HG02870 (cell line): ENCODE measurements at regions not wholly inside any gene's neighbourhood (a gene's known extent, or its start where the extent isn't known, plus 50 kb on each side); places are given as distances from the start of the nearest gene placed in this dataset.
"Not testable (repeated sequence)": the region's sequence is repeated elsewhere in the genome, so short reads cannot be mapped to it uniquely, and the experiment has no call there.

Experiments
- ATAC-seq: cut with Tn5 transposase; IDR thresholded peaks from one replicate; pipeline ENCODE4 v1.9.1; 2021; ENCODE audit warnings: mild to moderate bottlenecking, moderate library complexity; ENCODE audit not compliant: unreplicated experiment

DNA sequence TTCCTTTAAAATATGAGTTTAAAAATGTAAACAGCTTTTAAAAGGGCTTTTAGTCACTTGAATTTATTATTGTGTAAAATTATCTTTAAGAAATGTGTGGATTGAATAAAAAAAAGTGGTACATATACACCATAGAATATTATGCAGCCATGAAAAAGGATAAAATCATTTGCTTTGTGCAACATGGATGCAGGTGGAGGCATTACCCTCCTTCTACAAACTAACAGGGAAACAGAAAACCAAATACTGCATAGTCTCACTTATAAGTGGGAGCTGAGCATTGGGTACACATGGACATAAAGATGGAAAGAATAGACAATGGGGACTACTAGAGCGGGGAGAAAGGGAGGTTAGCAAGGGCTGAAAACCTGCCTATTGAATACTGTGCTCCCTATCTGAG lies 999.3 kb downstream of the SLITRK5 start:
- ATAC-seq: no peak

DNA sequence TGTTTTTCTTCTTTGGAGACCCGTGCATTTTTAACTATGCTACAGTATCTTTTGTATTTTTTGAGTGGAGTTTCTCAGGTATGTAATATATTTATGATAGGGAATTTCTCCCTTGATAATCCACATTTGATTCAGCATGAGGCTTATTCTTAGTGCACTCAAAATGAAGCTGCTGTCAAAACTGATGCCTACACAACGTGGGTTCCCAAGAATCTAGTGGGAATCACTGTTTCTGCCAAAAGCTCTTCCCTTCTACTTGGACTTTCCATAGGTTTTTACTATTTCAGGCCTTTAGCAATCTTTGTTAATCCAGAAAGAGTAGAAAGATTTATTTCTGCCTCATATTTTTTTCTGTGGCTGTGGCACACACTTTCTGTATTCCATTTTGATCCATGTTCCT lies 1003.7 kb downstream of the SLITRK5 start:
- ATAC-seq: no peak

DNA sequence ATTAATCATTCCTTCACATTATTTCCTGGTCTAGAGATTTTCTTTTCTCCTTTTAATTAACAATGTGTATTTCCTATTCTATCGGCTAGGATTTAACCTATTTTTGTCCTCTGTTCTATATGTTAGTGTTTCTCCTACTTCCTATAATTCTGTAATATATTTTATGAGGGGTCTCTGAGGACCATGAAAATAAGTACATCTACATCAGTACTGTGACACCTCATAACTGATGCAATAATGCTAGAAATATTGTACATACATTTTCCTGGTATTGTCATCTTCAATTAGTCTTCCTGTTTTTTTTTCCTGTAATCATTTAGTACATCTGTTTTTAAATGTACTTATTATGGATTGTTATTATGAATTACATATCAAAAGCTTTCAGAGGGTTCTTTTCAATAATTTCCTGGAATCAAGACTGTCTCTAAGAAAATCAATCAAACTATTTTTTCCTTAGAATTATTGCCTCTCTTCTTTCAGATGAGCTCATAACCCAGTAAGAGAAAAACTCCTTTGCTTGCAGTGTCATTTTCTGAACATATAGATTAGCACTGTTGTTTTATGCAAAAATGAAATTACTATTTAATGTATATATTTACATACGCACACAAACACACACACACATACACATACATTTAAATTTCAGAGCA lies 1004.3 kb downstream of the SLITRK5 start:
- ATAC-seq: no peak

DNA sequence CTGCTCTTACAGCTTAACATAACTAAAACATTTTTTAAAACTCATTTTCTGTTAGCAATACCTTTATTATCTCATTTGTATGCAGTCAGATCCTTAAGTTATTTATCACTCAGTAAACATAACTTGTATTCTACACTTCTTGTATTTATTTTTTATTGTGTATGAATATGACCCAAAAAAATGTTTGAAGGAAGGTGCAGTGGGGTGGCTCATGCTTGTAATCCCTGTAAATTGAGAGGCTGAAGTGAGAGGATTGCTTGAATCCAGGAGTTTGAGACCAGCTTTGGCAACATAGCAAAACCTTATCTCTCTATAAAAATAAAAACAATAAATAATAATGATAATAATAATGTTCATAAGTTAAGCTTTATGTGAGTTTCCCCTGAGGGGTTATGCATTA lies 1004.8 kb downstream of the SLITRK5 start:
- no peak for ATAC-seq

DNA sequence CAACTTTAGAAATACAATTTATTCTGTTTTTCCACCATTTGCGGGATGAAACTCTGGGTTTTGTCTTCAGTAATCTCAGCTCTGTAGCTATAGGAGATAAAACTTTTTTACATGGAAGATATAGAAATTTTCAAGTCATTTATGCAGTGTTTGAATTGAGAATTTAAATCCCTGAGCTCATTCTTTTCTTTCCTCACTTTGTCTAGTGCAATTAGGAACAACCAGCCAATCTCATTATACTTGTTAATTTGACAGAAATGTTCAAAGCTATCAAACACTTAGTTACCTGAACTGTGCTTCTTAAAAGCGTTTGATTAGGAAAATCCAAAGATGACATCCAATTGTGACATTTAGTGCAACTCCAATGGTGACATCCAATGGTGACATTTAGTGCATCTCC lies 1014.3 kb downstream of the SLITRK5 start:
- no peak for ATAC-seq

DNA sequence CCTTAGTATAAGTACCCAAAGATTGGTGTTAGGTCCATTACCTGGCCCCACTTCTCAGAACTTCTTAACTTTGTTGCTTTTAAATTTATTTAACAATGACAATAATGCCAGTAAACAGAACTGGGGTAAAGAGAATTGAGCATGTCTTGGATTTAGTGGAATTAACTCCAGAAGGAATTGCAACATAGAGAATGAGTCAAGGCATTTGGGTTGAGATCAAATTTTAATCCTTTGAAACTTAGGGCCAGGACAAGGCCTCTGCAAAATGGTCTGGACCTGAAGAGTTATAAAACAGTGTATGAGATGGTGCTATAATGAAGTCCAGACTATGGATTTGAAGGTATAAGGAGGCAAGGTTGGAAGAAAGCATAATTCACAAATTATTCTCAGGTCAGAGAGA lies 1030.4 kb downstream of the SLITRK5 start:
- no peak for ATAC-seq

DNA sequence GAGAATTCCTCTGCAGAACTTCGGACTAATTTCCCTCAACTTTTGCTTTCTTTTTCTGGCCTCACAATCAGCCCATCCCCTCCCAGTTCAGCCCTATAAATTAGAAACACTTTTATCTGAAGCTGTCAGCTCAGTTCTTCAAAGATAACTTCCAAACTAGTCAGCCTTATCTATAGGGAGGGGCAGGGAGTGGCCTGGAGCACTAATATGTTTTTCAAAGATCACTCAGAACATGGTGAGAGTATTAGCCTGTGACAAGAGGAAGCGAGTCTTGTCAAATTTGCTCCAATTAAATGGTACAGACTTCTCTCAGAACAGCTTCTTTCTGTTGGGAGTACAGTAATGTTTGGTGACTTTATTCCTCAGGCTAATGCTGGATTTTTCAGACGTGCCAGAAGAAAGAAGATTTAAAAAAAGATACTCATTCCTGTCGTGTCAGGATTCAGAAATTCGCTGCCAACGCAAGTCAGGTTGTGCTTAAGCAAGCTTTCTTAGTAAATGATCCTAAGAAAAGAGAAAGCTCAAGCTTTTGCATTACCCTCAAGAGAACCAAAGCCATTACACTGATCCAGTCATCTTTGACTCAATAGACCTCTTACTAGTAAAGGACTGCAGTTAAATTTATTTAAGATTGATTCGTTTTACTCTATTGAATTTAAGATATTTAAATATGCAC lies 1033.6 kb downstream of the SLITRK5 start:
- ATAC-seq: no peak

DNA sequence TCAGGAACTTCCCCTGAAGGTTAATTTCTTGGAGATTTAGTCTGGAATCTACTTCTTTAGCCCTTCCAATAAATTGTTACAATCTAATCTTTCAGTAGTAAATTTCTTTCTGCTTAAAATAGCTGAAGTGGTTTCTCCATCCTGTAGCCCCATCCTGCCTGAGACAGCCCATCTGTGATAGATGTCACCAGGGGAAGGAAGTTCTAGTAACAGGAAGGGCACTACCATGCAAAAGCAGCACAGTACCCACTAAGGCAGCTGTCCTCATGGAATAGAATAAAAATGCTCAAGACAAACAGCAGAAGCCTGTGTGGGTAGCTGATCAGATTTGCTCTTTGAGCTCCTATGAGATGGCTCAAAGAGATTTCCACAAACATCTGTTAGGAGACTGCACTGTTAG lies 1036.5 kb downstream of the SLITRK5 start:
- ATAC-seq: no peak

DNA sequence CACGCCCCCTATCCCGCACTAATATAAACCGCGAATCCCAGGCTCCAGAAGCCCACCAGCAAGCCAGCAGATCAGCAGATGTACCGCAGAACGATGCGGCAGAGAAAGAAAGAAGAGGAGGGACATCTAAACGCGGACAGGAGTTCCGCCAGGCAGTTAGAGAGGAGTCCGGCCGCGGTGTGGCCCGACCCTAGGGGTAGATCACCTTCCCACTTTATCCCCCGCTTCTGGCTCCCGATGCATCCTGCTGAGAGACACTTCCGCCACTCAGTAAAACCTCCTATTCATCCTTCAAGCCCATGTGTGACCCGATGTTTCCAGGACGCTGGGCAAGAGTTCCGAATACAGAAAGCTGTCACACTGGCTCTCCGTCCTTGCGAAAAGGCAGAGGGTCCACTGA lies 1046.8 kb downstream of the SLITRK5 start:
- no peak for ATAC-seq

DNA sequence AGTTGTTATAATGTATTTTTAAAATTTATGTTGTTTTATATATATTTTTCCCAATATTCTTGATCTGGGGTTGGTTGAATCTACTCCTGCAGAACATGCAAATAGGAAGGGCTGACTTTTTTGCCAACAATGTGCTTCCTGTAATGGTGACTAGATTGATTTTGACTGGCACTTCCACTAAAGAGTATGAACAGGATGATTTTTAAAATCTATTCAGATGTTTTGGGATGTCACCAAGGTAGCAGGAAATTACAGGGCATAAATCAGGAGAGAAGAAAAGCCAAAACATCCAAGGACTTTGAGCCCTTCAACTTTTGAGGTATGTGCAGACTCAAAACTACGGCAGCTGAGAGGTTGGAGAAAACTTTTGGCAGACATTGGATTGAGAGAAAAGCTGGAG lies 1047.6 kb downstream of the SLITRK5 start:
- no peak for ATAC-seq

DNA sequence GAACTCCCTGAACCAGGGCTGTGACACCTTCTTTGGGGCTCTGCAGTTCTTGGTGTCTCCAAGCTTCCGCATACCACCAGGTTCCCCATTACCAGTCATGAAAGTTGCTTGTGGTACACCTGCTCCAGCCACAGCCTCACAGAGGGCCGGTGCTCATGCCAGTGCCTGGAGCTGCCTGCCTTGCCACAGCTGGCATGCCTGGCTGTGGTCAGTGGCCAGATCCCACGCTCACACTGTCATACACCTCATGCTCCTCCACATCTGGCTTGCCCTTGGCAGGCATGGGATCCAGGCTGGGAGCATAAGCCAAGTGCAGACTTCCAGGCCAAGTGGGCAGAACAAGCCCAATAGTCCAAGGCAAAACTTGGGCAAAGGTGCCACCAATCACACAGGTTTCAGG lies 1054.9 kb downstream of the SLITRK5 start:
- ATAC-seq: no peak

DNA sequence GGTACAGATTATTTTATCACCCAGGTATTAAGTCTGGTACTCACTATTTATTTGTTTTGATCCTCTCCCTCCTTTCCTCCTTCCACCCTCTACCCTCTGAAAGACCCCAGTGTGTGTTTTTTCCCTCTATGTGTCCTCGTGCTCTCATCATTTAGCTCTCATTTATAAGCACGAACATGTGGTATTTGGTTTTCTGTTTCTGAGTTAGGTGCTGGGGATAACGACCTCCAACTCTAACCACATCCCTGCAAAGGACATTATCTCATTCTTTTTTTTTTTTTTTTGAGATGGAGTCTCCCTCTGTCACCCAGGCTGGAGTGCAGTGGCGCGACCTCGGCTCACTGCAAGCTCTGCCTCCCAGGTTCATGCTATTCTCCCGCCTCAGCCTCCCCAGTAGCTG lies 1056.1 kb downstream of the SLITRK5 start:
- not testable (repeated sequence) for ATAC-seq

DNA sequence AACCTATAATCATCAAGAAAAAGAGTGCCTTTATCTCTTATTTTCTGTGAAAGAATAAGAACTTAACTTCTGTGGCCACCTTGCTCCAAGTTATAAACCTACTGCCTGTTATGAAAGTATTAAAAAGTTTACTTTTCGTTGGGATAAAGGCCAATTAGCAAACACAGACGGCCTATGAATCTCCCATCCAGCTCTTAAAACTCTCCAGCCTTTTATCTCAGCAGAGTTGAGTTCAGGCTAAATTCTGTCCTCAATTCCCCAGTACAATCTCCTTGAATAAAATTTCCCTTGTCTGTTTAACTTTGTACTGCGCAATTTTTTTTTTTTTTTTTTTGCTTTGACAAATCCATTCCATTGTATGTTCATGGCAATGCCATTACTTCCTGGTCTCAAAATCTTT lies 1058.4 kb downstream of the SLITRK5 start:
- no peak for ATAC-seq

DNA sequence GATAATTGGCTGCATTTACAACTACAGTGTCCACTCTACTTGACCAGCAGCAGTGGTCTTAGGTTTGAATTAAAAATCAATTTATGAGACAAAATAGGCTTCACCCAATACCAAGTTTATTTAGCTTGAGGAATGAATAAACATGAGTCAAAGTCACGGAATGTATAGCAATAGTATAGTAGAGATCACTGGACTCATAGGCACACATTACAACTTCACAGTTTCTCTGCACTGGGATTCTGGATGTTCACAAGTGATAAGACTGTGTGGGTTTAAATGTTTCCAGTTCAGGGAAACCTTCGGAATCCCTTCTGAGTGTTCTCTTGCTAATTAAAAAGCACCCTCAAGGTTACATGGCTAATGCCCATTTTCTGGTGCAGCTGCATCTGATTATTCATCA lies 1064.9 kb downstream of the SLITRK5 start:
- ATAC-seq: no peak

DNA sequence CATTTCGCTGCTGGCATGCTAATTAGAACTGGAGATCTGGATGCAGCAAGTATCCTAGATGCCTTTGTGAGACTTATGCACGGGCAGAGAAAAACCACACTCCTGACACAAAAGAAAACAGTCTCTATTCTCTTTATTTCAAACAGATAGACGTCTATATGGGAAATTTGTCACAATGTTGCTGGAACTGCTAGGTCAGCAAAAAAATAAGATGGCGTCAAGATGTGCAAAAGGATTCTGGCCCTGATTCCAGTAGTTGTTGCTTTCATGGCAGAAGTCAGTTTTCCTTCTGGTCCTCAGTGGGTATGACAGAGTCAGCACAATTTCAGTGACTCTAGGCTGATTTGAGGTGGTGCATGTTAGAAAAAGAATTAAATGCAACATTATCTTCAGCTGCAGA lies 1068.0 kb downstream of the SLITRK5 start:
- ATAC-seq: no peak

DNA sequence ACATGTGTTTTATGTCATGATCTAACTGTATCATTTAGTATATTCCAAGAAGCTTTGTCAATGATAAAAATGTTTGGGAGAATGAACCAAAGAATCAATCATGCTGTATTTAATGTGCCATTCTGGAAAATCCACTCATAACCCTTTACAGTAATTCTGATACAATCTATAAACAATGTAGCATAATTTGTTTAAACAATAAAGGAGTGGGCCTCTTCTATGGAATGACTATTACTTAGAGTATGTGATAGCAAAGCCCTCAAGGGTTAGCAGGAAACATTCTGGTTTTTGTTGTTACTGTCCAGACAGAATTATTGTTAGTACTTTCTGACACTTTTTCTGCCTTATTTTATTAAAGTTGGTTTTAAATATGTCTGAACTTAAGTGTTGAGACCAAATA lies 1073.1 kb downstream of the SLITRK5 start:
- no peak for ATAC-seq

DNA sequence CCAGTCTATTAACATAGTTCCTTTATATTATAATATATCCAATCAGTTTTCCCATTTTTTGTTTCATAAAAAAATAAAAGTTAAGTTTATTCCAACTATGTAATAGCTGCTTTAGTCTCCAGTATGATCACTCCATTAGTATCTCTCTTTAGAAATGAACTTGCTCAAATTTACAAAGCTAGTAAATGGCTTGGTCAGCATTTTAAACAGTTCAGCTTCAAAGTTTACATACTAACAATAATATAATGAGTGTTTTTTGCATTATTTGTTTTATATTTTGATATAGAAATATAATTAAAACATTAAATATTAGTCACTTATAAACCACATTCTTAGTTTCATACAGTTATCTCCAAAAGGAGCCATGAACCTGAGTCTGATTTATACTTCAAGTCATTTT lies 1073.8 kb downstream of the SLITRK5 start:
- no peak for ATAC-seq

DNA sequence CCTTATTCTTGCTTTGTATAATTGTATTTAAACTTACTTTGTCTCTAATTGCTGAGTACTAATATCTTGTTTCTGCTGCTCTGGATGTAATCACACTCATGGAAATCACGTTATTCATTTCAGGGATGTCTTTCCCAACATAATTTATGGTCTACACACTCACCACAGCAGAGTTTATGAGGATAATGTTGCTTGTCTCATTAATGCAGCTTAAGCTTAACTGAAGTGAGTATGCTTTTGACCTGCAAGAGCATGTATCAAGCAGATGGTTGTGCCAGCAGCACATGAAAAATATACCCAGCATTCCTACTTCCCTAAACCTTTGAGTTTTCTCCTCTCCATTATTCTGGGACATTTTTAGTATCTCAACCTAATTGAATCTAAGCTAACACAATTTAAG lies 1080.9 kb downstream of the SLITRK5 start:
- ATAC-seq: no peak

DNA sequence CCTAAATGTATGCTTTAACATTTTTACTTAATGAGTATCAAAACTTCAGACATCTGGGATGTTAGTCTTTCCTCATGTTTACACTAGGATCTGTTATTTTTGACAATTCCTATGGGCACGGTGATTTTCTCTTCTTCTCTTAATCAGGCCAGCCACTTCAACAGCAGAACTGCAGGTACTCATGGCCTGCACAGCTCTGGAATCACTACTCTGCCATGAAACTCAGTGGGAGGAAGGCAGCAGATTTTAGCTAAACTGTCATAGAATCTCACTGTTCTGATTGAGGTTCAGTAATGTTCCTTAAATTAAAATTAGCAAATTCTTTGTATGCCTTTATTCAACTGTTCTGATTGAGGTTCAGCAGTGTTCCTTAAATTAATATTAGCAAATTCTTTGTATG lies 1083.0 kb downstream of the SLITRK5 start:
- no peak for ATAC-seq

DNA sequence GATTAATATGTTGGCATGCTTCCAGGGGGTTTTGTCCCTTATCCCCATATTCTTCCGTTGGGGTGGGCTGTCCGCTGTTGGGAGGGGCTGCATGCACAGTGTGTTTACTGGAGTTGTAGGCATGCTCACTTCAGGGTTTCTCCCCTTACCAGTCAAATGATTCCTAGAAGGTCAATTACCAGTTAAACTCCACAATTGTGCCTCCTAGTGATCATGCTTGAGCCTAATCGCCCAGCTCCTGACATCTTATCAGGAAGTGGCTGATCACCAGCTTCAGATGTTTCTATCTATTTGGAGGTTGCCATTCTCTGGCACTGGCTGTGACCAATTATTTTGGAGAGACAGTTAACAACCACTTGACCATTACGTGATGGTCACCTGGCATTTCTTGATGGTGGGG lies 1090.0 kb downstream of the SLITRK5 start:
- no peak for ATAC-seq

DNA sequence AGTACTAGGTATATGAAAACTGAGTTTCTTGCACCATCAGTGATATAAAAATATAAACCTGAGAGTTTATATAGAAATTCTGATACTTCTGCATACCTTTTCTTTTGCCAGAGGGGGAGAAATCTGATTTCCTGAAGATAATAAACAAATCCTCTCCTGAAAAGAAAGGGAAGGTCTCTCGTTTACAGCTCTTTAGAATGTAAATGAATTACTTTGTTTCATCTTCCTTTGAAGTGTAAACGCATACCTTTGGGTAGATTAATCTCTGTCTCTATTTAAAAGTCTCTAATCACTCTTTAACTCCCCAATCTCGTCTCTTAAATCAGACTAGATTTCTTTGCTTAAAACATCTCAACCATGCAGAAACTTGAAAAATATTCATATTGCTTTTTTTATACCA lies 1092.9 kb downstream of the SLITRK5 start:
- no peak for ATAC-seq

DNA sequence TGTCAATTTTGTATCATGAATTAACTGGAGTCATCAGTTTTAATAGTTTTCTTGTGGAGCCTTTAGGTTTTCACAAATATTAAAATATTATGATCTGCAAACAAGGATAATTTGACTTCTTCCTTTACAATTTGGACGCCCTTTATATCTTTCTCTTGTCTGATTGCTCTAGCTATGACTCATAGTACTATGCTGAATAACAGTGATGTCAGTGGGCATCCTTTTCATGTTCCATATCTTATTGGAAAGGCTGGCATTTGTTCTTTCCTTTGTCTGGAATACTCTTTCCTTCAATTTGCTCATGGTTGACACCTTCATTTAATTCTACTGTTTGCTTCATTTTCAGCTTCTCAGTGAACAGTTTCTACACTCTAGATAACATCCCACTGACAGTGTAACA lies 1129.3 kb downstream of the SLITRK5 start:
- no peak for ATAC-seq

DNA sequence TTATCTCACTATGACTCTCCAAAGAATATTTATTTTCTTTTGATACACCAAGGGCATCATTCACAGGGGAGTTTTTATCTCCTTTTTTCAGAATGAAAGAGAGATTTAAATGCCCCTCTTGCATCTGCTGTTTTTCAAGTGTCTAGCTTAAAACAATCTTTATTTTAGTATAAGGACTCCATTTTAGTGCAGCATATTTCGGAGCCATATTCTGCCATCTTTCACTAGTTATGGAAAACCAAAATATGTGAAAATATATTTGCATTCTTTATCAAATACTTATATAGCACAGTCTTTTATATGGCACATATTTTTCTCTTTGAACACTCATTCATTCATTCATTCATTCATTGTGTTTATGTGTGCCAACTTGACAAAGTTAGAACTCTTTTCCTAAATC lies 1130.2 kb downstream of the SLITRK5 start:
- no peak for ATAC-seq
